Stimulated activated CD8-positive, alpha-beta memory T cell treated with anti-CD3 and anti-CD28 coated beads, Interleukin-2, amount 100 ng/mL, for 1 hour (primary cell): ENCODE measurements at regions not wholly inside any gene's neighbourhood (a gene's known extent, or its start where the extent isn't known, plus 50 kb on each side); places are given as distances from the start of the nearest gene placed in this dataset.
A peak's percentile ranks its signal among the peaks of the same experiment; 100 is the strongest.
"Not testable (repeated sequence)": the region's sequence is repeated elsewhere in the genome, so short reads cannot be mapped to it uniquely, and the experiment has no call there.

ENCODE experiments used
- DNase-seq, 2 donors: peaks; one replicate each; pipeline ENCODE4 v3.0.0-alpha.2; 2020; ENCODE audit warnings: low read depth in 2 of 2

- DNase-seq: not testable (repeated sequence)
Observed at GRCh38 chr5:159502116-159502515, 171.8 kb upstream of the IL12B start.

GRCh38 chr5:159503236-159503635 lies 172.9 kb upstream of the IL12B start:
- DNase-seq: no peak

- no peak for DNase-seq
Observed at GRCh38 chr5:159504106-159504856, 174.0 kb upstream of the IL12B start.

- DNase-seq: no peak
Observed at GRCh38 chr5:159504857-159505304, 174.6 kb upstream of the IL12B start.

- DNase-seq: no peak
Observed at GRCh38 chr5:159507055-159507454, 176.8 kb upstream of the IL12B start.

GRCh38 chr5:159507661-159508060 lies 177.4 kb upstream of the IL12B start:
- DNase-seq: no peak

- DNase-seq: no peak
Observed at GRCh38 chr5:159508344-159508743, 178.1 kb upstream of the IL12B start.

GRCh38 chr5:159509002-159509660 lies 178.8 kb upstream of the IL12B start:
- DNase-seq: no peak

GRCh38 chr5:159510282-159510681 lies 180.0 kb upstream of the IL12B start:
- DNase-seq: no peak

- no peak for DNase-seq
Observed at GRCh38 chr5:159511570-159511969, 181.3 kb upstream of the IL12B start.

GRCh38 chr5:159512064-159512463 lies 181.8 kb upstream of the IL12B start:
- no peak for DNase-seq

GRCh38 chr5:159514229-159514810 lies 184.0 kb upstream of the IL12B start:
- no peak for DNase-seq

- DNase-seq: no peak
Observed at GRCh38 chr5:159515197-159515596, 184.9 kb upstream of the IL12B start.

- DNase-seq: peak; percentile 12 to 49
Observed at GRCh38 chr5:159515909-159516415, 185.7 kb upstream of the IL12B start.

- no peak for DNase-seq
Observed at GRCh38 chr5:159518371-159518770, 188.1 kb upstream of the IL12B start.

- no peak for DNase-seq
Observed at GRCh38 chr5:159519365-159519764, 189.1 kb upstream of the IL12B start.

- DNase-seq: no peak
Observed at GRCh38 chr5:159522841-159523240, 192.6 kb upstream of the IL12B start.

- DNase-seq: not testable (repeated sequence)
Observed at GRCh38 chr5:159524279-159524678, 194.0 kb upstream of the IL12B start.

GRCh38 chr5:159525117-159525516 lies 194.8 kb upstream of the IL12B start:
- no peak for DNase-seq

- no peak for DNase-seq
Observed at GRCh38 chr5:159527546-159528254, 197.4 kb upstream of the IL12B start.

GRCh38 chr5:159531554-159532105 lies 201.3 kb upstream of the IL12B start:
- DNase-seq: no peak

- no peak for DNase-seq
Observed at GRCh38 chr5:159533197-159533596, 202.9 kb upstream of the IL12B start.
